ENCODE measurements at regions not wholly inside any gene's neighbourhood (a gene's known extent, or its start where the extent isn't known, plus 50 kb on each side); places are given as distances from the start of the nearest gene placed in this dataset.

DNA sequence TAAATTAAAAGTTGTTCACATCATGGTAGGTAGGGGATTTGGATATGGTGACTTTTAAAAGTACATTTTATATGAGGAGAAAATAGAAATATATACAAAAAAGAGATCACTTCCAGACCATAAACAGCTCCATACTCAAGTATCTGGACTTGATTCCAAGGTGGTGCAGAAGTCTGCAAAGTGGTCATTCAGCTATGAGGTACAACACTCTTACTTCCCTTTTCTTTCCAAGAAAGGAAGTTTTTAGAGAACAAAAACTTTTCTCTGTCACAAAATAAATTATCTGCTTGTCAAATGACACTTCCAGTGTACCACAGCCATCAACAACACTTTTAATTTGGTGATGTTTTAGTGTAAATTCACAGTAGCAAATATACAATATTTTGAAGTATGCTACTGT is 1013.5 kb downstream of the GATA3 start:
- Histone ChIP-seq H4K20me1 (ENCODE audit: low read depth, low read length) (no peaks in the 10 kb centered on the region), H3K36me3 (ENCODE audit: low read length) (no peaks in the 10 kb centered on the region), H2AFZ (ENCODE audit: low read depth, low read length, severe bottlenecking) (no peak overlapping the region), H3K9ac (ENCODE audit: low read length) (no peak overlapping the region), H3K4me3 (ENCODE audit: insufficient read depth, low read length, poor library complexity, severe bottlenecking) (no peak overlapping the region), H3K79me2 (ENCODE audit: insufficient read depth, low read length) (no peaks in the 10 kb centered on the region), H3K9me2 (replicated peaks; ENCODE audit: insufficient read depth, low read length) (no peaks in the 10 kb centered on the region), H3K27me3 (ENCODE audit: low read length) (no peaks in the 10 kb centered on the region), H3F3A (ENCODE audit: insufficient read depth) (no peaks in the 10 kb centered on the region), H3K27ac (ENCODE audit: low read depth, low read length) (no peak overlapping the region), H3K4me2 (ENCODE audit: low read depth, low read length, poor library complexity, severe bottlenecking) (no peak overlapping the region), H3K9me3 (ENCODE audit: insufficient read depth, low read length) (no peaks in the 10 kb centered on the region)
- no peak for TF ChIP-seq EZH2phosphoT487 (conservative IDR thresholded peaks at IDR 0.05; ENCODE audit: low read length)
- TF ChIP-seq, protein P1, sequence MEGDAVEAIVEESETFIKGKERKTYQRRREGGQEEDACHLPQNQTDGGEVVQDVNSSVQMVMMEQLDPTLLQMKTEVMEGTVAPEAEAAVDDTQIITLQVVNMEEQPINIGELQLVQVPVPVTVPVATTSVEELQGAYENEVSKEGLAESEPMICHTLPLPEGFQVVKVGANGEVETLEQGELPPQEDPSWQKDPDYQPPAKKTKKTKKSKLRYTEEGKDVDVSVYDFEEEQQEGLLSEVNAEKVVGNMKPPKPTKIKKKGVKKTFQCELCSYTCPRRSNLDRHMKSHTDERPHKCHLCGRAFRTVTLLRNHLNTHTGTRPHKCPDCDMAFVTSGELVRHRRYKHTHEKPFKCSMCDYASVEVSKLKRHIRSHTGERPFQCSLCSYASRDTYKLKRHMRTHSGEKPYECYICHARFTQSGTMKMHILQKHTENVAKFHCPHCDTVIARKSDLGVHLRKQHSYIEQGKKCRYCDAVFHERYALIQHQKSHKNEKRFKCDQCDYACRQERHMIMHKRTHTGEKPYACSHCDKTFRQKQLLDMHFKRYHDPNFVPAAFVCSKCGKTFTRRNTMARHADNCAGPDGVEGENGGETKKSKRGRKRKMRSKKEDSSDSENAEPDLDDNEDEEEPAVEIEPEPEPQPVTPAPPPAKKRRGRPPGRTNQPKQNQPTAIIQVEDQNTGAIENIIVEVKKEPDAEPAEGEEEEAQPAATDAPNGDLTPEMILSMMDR (IDR thresholded peaks at IDR 0.05; ENCODE audit: insufficient read depth, low read length, poor library complexity, severe bottlenecking): no peak

DNA sequence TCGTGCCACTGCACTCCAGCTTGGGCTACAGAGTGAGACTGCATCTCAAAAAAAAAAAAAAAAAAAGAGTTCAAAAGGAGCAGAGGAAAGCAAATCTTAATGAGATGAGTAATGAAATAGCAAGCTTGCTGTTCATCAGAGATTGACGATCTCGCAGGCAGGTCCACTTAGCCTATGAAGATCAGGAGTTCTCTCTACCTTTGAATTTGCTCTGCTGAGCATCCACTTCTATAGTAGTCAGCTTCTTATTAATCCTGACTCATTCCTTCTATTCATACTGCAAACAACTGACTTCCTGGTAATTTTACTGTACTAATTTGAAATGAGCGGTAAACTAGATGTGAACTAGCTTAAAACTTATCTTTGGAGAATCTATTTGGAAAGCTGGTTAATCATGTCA is 1014.6 kb downstream of the GATA3 start:
- no peaks in the 10 kb centered on the region for H3K79me2 ChIP-seq (ENCODE audit: insufficient read depth, low read length)
- no peak overlapping the region for H3K9ac ChIP-seq (ENCODE audit: low read length)
- no peak overlapping the region for H2AFZ ChIP-seq (ENCODE audit: low read depth, low read length, severe bottlenecking)
- no peak overlapping the region for H3K27ac ChIP-seq (ENCODE audit: low read depth, low read length)
- no peaks in the 10 kb centered on the region for H3K9me3 ChIP-seq (ENCODE audit: insufficient read depth, low read length)
- no peak overlapping the region for H3K4me2 ChIP-seq (ENCODE audit: low read depth, low read length, poor library complexity, severe bottlenecking)
- no peak overlapping the region for H3K4me3 ChIP-seq (ENCODE audit: insufficient read depth, low read length, poor library complexity, severe bottlenecking)
- no peaks in the 10 kb centered on the region for H3K27me3 ChIP-seq (ENCODE audit: low read length)
- no peak for TF ChIP-seq EZH2phosphoT487 (conservative IDR thresholded peaks at IDR 0.05; ENCODE audit: low read length)
- TF ChIP-seq, protein P1 (IDR thresholded peaks at IDR 0.05; ENCODE audit: insufficient read depth, low read length, poor library complexity, severe bottlenecking): no peak
- H3K36me3 ChIP-seq (ENCODE audit: low read length): no peaks in the 10 kb centered on the region
- no peaks in the 10 kb centered on the region for H3F3A ChIP-seq (ENCODE audit: insufficient read depth)
- no peaks in the 10 kb centered on the region for H4K20me1 ChIP-seq (ENCODE audit: low read depth, low read length)
- no peaks in the 10 kb centered on the region for H3K9me2 ChIP-seq (replicated peaks; ENCODE audit: insufficient read depth, low read length)

DNA sequence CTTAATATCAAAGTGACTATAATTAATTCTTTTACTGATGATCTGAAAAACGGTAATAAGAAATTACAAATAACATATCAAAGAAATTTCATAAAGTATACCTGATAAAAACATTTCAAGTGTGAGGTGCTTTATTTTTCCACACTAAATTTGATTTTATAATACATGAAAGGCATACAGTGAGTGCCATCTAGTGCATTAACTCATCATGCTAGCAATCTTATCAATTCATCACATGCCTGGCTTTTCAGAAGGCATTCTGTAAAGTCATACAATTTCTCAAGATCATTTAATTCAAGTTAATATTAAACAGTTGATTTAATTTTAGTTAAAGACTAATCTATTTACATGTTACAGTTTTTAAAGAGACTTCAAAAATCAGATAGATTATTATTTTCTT is 1020.9 kb downstream of the GATA3 start:
- H3F3A ChIP-seq (ENCODE audit: insufficient read depth): no peaks in the 10 kb centered on the region
- no peak for TF ChIP-seq EZH2phosphoT487 (conservative IDR thresholded peaks at IDR 0.05; ENCODE audit: low read length)
- TF ChIP-seq, protein P1 (IDR thresholded peaks at IDR 0.05; ENCODE audit: insufficient read depth, low read length, poor library complexity, severe bottlenecking): no peak
- H3K36me3 ChIP-seq (ENCODE audit: low read length): no peaks in the 10 kb centered on the region
- H3K9me2 ChIP-seq (replicated peaks; ENCODE audit: insufficient read depth, low read length): no peaks in the 10 kb centered on the region
- H3K4me3 ChIP-seq (ENCODE audit: insufficient read depth, low read length, poor library complexity, severe bottlenecking): no peak overlapping the region
- H3K4me2 ChIP-seq (ENCODE audit: low read depth, low read length, poor library complexity, severe bottlenecking): no peak overlapping the region
- H3K27ac ChIP-seq (ENCODE audit: low read depth, low read length): no peak overlapping the region
- H3K9ac ChIP-seq (ENCODE audit: low read length): no peak overlapping the region
- H3K79me2 ChIP-seq (ENCODE audit: insufficient read depth, low read length): no peaks in the 10 kb centered on the region
- H4K20me1 ChIP-seq (ENCODE audit: low read depth, low read length): no peaks in the 10 kb centered on the region
- H3K9me3 ChIP-seq (ENCODE audit: insufficient read depth, low read length): no peaks in the 10 kb centered on the region
- no peak overlapping the region for H2AFZ ChIP-seq (ENCODE audit: low read depth, low read length, severe bottlenecking)
- H3K27me3 ChIP-seq (ENCODE audit: low read length): no peaks in the 10 kb centered on the region
